SK-N-SH treated with all-trans-retinoic acid at 6 μM for 48 hours (cell line): ENCODE measurements at regions not wholly inside any gene's neighbourhood (a gene's known extent, or its start where the extent isn't known, plus 50 kb on each side); places are given as distances from the start of the nearest gene placed in this dataset.

Experiments
- ARNTL ChIP-seq: fragments of 450-650 bp; formaldehyde crosslinking; IDR thresholded peaks from 2 replicates; pipeline ENCODE4 v1.5.0; 2020; ENCODE audit warnings: low read depth, mild to moderate bottlenecking, moderate library complexity, borderline replicate concordance
- ESRRG ChIP-seq: fragments of 250-450 bp; sonication (Bioruptor Pico); IDR thresholded peaks from 2 replicates; pipeline ENCODE4 v1.6.1; 2021; ENCODE audit warnings: mild to moderate bottlenecking
- GLIS3 ChIP-seq: fragments of 250-450 bp; sonication (Bioruptor Pico); IDR thresholded peaks from 2 replicates; pipeline ENCODE4 v1.5.0; 2020; ENCODE audit warnings: mild to moderate bottlenecking, moderate library complexity
- SNAI2 ChIP-seq: fragments of 250-450 bp; sonication (Bioruptor Pico); IDR thresholded peaks from 2 replicates; pipeline ENCODE4 v1.5.0; 2020; ENCODE audit warnings: mild to moderate bottlenecking, moderate library complexity
- ZFP30 ChIP-seq: fragments of 450-650 bp; formaldehyde crosslinking; IDR thresholded peaks from 2 replicates; pipeline ENCODE4 v1.5.0; 2022; ENCODE audit warnings: mild to moderate bottlenecking, moderate library complexity
- ZNF70 ChIP-seq: fragments of 450-650 bp; formaldehyde crosslinking; IDR thresholded peaks from 2 replicates; pipeline ENCODE4 v1.5.0; 2020; ENCODE audit warnings: mild to moderate bottlenecking, moderate library complexity
- ZNF8 ChIP-seq: fragments of 450-650 bp; formaldehyde crosslinking; IDR thresholded peaks from 2 replicates; pipeline ENCODE4 v1.5.0; 2020; ENCODE audit warnings: mild to moderate bottlenecking, moderate library complexity
- TF ChIP-seq, protein P1 (sequence below): fragments of 250-450 bp; sonication (Bioruptor Pico); IDR thresholded peaks from 2 replicates; pipeline ENCODE4 v1.8.0; 2021; ENCODE audit warnings: low read depth, mild to moderate bottlenecking, moderate library complexity, borderline replicate concordance
- TF ChIP-seq, protein P2 (sequence below): fragments of 250-450 bp; sonication (Bioruptor Pico); IDR thresholded peaks from 2 replicates; pipeline ENCODE4 v1.5.1; 2021; ENCODE audit warnings: mild to moderate bottlenecking, moderate library complexity
- TF ChIP-seq, protein P3 (sequence below): fragments of 250-450 bp; sonication (Bioruptor Pico); IDR thresholded peaks from 2 replicates; pipeline ENCODE4 v1.8.0; 2020; ENCODE audit warnings: mild to moderate bottlenecking, moderate library complexity, borderline replicate concordance
- TF ChIP-seq, protein P4 (sequence below): fragments of 250-450 bp; sonication (Bioruptor Pico); IDR thresholded peaks from 2 replicates; pipeline ENCODE4 v1.5.0; 2020; ENCODE audit warnings: mild to moderate bottlenecking, moderate library complexity
- TF ChIP-seq, protein P5 (sequence below): fragments of 250-450 bp; sonication (Bioruptor Pico); IDR thresholded peaks from 2 replicates; pipeline ENCODE4 v1.5.1; 2020; ENCODE audit warnings: low read depth, mild to moderate bottlenecking, moderate library complexity

DNA sequence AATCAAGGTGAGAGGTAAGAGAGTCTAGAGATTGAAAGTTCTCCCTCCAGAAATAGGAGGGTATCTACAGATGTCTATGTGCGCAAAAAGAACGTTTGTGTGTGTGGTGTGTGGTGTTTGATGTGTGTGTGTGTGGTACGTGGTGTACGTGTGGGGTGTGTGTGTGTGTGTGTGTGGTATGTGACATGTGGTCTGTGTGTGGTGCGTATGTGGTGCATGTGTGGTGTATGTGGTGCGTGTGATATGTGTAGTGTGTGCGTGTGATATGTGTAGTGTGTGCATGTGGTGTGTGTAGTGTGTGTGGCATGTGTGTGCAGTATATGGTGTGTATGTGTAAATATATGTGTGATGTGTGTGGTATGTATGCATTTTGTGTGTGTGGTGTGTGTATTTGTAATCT is 73.0 kb upstream of the LRRC4C start:
- TF ChIP-seq ZFP30 (CRISPR knock-in tag) = no peak
- TF ChIP-seq, protein P1, sequence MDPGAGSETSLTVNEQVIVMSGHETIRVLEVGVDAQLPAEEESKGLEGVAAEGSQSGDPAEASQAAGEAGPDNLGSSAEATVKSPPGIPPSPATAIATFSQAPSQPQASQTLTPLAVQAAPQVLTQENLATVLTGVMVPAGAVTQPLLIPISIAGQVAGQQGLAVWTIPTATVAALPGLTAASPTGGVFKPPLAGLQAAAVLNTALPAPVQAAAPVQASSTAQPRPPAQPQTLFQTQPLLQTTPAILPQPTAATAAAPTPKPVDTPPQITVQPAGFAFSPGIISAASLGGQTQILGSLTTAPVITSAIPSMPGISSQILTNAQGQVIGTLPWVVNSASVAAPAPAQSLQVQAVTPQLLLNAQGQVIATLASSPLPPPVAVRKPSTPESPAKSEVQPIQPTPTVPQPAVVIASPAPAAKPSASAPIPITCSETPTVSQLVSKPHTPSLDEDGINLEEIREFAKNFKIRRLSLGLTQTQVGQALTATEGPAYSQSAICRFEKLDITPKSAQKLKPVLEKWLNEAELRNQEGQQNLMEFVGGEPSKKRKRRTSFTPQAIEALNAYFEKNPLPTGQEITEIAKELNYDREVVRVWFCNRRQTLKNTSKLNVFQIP = no peak
- TF ChIP-seq, protein P2, sequence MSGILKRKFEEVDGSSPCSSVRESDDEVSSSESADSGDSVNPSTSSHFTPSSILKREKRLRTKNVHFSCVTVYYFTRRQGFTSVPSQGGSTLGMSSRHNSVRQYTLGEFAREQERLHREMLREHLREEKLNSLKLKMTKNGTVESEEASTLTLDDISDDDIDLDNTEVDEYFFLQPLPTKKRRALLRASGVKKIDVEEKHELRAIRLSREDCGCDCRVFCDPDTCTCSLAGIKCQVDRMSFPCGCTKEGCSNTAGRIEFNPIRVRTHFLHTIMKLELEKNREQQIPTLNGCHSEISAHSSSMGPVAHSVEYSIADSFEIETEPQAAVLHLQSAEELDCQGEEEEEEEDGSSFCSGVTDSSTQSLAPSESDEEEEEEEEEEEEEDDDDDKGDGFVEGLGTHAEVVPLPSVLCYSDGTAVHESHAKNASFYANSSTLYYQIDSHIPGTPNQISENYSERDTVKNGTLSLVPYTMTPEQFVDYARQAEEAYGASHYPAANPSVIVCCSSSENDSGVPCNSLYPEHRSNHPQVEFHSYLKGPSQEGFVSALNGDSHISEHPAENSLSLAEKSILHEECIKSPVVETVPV (CRISPR knock-in tag) = no peak
- TF ChIP-seq, protein P3, sequence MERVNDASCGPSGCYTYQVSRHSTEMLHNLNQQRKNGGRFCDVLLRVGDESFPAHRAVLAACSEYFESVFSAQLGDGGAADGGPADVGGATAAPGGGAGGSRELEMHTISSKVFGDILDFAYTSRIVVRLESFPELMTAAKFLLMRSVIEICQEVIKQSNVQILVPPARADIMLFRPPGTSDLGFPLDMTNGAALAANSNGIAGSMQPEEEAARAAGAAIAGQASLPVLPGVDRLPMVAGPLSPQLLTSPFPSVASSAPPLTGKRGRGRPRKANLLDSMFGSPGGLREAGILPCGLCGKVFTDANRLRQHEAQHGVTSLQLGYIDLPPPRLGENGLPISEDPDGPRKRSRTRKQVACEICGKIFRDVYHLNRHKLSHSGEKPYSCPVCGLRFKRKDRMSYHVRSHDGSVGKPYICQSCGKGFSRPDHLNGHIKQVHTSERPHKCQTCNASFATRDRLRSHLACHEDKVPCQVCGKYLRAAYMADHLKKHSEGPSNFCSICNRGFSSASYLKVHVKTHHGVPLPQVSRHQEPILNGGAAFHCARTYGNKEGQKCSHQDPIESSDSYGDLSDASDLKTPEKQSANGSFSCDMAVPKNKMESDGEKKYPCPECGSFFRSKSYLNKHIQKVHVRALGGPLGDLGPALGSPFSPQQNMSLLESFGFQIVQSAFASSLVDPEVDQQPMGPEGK (CRISPR knock-in tag) = no peak
- TF ChIP-seq, protein P4, sequence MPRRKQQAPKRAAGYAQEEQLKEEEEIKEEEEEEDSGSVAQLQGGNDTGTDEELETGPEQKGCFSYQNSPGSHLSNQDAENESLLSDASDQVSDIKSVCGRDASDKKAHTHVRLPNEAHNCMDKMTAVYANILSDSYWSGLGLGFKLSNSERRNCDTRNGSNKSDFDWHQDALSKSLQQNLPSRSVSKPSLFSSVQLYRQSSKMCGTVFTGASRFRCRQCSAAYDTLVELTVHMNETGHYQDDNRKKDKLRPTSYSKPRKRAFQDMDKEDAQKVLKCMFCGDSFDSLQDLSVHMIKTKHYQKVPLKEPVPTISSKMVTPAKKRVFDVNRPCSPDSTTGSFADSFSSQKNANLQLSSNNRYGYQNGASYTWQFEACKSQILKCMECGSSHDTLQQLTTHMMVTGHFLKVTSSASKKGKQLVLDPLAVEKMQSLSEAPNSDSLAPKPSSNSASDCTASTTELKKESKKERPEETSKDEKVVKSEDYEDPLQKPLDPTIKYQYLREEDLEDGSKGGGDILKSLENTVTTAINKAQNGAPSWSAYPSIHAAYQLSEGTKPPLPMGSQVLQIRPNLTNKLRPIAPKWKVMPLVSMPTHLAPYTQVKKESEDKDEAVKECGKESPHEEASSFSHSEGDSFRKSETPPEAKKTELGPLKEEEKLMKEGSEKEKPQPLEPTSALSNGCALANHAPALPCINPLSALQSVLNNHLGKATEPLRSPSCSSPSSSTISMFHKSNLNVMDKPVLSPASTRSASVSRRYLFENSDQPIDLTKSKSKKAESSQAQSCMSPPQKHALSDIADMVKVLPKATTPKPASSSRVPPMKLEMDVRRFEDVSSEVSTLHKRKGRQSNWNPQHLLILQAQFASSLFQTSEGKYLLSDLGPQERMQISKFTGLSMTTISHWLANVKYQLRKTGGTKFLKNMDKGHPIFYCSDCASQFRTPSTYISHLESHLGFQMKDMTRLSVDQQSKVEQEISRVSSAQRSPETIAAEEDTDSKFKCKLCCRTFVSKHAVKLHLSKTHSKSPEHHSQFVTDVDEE (CRISPR knock-in tag) = no peak
- TF ChIP-seq, protein P5, sequence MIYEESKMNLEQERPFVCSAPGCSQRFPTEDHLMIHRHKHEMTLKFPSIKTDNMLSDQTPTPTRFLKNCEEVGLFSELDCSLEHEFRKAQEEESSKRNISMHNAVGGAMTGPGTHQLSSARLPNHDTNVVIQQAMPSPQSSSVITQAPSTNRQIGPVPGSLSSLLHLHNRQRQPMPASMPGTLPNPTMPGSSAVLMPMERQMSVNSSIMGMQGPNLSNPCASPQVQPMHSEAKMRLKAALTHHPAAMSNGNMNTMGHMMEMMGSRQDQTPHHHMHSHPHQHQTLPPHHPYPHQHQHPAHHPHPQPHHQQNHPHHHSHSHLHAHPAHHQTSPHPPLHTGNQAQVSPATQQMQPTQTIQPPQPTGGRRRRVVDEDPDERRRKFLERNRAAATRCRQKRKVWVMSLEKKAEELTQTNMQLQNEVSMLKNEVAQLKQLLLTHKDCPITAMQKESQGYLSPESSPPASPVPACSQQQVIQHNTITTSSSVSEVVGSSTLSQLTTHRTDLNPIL (CRISPR knock-in tag) = no peak
- no peak for TF ChIP-seq ARNTL (CRISPR knock-in tag)
- TF ChIP-seq ZNF70 (CRISPR knock-in tag) = no peak
- no peak for TF ChIP-seq GLIS3
- TF ChIP-seq ESRRG (CRISPR knock-in tag) = no peak
- no peak for TF ChIP-seq ZNF8
- no peak for TF ChIP-seq SNAI2 (CRISPR knock-in tag)
